GM19452 (cell line): ENCODE measurements at regions not wholly inside any gene's neighbourhood (a gene's known extent, or its start where the extent isn't known, plus 50 kb on each side); places are given as distances from the start of the nearest gene placed in this dataset.
"Not testable (repeated sequence)": the region's sequence is repeated elsewhere in the genome, so short reads cannot be mapped to it uniquely, and the experiment has no call there.

Experiments used
- ATAC-seq: cut with Tn5 transposase; IDR thresholded peaks from one replicate; pipeline ENCODE4 v1.9.1; 2021; ENCODE audit not compliant: unreplicated experiment

DNA sequence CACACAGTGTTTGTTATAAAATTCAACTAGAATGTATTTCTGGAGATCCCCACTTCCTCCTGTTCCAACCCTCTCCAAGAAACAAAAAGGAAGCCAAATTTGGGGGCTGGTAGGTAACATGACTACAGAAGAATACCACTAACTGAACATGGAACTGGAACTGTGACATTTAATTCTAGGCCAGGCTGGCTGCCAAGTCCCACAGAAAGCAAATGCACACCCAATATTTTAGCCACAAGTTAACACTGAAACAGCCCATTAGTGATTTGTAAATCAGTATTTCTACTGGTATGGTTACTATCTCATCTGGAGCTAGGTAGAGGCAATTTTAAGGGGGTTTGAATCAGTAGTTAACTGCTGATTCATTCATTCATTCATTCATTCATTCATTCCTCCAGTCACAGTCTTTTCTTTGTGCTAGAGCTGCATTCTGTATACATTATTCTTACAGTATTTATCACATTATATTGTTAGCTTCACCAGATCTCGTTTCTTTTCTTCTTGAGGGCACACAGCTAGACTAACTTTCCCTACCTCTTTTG lies 131.7 kb upstream of the GDNF start:
- no peak for ATAC-seq

DNA sequence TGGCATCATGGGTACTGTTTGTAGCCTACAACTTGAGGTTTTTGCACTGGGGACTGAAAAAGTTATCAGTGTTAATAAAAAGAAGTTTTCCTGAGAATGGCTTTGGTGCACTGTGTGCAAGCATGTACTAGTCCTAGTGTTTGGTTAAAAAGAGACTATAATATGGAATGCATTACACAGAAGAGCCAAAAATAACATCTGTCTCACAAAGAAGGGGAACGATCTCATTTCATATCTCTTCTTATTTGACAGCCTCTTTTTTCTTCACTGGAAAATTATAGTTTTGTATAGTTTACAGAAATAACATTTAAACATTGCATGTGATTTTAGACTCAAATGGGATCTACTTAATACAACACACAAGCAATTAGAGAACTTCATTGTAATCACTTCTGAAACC lies 127.0 kb upstream of the GDNF start:
- ATAC-seq = no peak

- ATAC-seq = no peak
These were observed 126.5 kb upstream of the GDNF start for GRCh38 chr5:37966291-37966690.

DNA sequence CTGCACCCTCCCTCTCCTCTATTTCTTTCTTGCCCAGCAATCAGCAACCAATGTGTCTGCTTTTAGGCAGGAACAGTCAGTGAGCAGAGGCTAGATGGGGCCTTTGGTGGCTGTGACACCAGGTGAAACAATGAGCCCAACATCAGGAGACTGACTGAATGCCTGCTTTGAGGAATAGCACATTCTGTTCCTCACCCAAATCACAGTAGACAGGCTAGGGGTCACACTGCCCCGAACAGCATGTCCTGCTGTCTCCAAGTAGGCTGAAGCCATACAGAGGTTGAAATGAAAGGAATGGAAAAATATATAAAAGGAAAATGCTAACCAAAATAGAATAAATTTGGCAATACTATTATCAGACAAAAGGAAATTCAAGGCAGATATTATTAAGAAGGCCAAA lies 122.5 kb upstream of the GDNF start:
- ATAC-seq = no peak

- no peak for ATAC-seq
These were observed 117.4 kb upstream of the GDNF start for GRCh38 chr5:37957218-37957617.

DNA sequence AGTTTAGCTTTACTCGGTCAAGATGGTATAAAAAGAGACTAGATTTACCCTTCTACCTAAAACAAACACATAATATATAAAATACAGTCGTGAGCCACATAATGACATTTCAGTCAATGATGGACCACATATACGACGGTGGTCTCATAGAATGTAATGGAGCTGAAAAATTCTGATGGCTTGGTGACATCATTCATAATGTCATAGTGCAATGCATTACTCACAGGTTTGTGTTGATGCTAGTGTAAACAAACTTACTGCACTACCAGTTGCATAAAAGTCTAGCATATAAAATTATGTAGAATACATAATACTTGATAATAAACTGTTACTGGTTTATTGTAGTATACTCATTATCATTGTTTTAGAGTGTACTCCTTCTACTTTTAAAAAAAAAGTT lies 115.9 kb upstream of the GDNF start:
- ATAC-seq = no peak

DNA sequence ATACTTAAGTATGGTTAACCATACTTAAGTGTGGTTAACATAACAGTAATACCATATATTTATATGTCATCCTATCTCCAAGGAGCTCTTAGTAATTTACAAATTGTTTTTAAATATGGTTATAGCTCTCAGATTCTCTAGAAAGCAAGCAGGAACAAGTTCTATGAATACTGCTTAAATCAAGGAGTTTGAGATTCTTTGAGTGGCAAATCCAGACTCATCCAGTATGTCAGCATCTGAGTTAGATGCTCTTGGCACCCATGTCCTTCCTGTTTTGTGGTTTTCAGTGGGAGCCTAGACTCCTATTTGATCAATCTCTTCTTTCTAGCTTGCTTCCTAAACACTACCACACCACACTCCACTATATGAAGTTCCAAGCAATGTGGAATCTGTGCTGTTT lies 114.7 kb upstream of the GDNF start:
- no peak for ATAC-seq

DNA sequence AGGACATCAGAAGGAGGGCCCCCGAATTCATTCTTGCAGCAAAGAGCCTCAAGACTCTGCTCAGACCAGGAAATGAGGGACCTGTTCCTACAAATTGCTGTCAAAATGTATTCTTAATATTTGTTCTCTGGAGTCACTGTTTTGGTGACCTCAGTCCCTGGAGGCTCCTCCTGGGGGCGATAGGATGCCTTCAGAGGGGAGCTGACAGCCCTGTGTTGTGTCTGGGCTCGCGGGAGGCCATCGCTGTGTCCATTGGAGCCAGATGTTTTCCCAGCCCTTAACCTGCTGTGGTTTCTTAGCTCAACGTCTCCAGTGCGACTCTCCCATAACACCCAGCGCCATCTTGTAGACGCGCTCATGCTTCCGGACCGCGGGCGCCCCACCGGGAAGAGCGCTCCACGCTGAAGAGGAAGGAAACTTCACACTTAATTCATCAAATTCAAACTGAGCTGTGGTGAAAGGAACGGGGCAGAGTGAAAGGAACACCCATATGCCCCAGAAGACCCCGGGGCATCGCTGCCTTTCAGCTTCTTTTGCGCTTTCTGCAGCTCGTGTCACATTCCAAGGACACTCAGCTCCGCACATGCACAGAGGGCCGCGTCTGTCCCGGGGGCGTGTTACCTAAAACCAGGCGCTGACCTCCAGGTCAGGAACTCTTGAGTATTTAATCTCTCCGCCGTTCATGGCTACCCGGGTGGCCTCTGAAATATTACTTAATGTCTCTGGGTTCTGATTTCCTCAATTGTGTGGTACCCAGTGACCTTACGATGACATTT lies 112.3 kb upstream of the GDNF start:
- no peak for ATAC-seq

GRCh38 chr5:37950436-37950835 lies 110.6 kb upstream of the GDNF start:
- ATAC-seq = no peak

- ATAC-seq = no peak
These were observed 105.6 kb upstream of the GDNF start for GRCh38 chr5:37945446-37945845.

DNA sequence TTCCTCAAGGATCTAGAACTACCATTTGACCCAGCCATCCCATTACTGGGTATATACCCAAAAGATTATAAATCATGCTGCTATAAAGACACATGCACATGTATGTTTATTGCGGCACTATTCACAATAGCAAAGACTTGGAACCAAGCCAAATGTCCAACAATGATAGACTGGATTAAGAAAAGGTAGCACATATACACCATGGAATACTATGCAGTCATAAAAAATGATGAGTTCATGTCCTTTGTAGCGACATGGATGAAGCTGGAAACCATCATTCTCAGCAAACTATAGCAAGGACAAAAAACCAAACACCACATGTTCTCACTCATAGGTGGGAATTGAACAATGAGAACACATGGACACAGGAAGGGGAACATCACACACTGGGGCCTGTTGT lies 103.3 kb upstream of the GDNF start:
- ATAC-seq = not testable (repeated sequence)

DNA sequence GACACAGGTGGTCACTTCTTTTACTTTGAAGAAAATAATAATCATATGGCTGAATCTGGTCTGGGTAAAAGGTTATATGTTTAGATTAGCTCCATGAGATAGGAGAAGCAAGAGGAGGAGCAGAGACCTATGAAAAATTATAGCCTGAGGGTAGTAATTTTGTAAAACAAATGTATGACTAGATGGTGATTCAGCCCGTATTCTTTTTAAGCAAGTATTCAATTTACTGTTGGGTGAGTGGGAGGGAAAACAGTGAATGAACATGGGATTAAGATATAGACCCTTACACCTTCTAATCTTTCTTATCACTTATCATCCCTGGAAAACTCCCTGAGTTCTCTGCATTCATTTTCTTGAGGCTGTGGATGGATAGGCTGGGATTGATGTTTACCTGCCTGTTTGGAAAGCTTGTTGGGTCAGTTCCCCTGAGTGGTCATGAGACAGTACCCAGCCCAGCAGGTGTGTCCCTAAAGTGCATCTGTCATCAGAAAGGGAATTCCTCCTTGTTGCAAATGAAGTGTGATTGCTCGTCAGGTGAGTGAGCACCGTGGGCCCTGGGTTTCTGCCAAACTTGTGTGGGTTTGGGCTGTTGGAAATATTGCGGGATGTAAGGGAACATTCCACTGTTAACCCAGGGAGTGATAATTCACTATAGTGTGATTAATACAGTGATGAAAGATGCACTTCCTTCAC lies 101.2 kb upstream of the GDNF start:
- ATAC-seq = no peak

GRCh38 chr5:37938861-37939260 lies 99.0 kb upstream of the GDNF start:
- ATAC-seq = no peak

DNA sequence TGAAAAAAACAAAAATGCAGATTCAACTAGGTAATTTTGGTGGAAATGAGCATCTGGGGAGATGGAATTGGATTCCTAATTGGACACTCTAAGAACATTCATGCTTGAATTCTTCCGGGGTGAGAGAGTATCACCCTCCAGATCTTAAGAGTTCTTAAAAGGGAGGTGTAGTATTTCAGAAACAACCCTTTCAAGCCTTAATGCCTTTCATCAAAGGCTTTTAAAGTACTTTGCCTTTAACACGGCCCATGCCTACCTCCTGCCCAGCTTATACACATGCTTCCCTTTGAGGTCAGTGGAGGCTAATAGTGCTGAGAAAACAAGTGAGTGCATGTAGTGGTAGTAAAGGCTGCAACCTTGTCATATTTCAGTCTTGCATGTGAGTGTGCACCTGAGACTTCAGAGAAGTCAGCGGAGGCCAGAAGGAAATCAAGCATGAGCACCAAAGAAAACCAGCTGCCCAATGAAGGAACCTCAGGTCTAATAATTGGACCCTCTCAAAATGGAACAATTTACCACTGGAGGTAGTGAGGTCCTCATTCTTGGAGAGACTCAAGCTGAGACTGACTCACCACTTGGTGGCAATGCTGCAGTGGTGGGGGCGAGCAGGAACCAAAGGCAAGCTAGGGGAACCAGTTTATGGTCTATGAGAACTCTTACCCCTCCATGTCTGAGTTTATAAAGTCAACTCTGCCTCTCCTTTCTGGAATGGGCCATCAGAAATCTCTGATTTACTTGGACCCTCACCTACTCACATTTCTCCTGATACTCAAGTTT lies 98.4 kb upstream of the GDNF start:
- ATAC-seq = no peak

DNA sequence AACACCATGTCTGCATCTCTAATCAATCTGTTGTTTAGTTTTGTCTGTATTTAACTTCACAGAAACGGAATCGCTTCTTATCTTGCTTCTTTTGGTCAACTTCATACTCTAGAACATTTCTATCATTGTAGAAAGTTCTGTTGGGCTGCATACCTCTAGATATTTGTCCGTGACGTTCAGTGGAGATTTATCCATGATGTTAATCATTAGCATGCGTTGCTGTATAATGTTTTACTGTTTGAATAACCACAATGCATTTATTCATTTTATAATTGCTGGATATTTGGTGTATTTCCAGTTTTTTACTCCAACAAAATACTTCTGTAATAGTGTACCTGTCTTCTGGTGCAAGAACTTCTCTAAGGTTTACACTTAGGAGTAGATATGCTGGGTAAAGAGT lies 96.2 kb upstream of the GDNF start:
- ATAC-seq = no peak

DNA sequence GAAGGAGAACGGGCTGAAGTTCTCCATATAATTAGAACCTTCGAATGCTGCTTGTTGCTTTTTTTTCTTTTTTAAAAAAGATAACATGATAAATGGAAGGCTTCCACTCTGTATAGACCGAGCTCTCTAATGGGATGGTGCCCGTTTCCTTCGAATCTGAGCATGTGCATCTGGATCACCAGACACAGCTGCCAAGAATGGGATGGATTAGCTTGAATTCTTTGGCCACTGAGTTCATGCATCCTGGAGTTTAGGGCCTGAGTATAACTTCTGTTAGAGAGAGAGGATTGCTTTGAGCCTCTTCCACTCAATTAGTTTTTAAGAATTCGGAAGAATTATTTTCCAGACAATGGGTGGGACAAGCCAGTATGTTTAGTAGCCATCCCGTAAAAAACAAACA lies 93.7 kb upstream of the GDNF start:
- ATAC-seq = no peak

- ATAC-seq = no peak
These were observed 92.6 kb upstream of the GDNF start for GRCh38 chr5:37932450-37932849.

DNA sequence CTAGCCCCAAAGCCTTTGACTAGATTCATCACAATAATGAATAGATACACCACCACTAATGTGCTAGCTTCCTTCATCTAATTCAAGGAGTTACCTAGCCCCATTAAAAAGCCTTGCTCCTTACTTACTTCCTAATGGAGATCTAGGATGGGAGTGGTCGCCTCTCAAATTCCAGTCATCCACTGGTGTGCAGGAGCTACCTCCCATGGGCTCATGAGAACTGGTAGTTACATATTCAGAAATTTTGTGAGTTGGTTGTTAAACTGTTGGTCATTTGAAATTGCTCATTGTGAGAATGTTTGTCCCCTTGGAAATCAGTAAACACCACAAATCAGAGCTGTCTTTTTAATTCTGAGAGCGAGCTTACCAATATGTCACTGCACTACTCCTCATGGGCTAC lies 91.7 kb upstream of the GDNF start:
- no peak for ATAC-seq

DNA sequence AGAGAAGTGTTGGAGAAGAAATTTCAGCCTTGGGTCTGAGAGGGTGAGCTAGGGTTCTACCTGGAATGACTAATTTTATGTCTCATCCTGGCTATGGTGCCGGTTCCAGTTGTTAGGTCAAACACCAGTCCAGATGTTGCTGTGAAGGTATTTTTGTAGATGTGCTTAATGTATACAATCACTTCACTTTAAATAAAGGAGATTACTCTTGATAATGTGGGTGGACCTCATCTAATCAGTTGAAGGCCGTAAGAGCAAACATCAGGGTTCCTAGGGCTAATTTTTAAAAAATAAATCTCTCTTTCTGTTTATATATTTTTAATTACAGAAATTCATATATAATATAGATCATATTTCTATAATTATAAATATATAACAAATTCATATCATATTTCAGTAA lies 90.5 kb upstream of the GDNF start:
- ATAC-seq = no peak

- ATAC-seq = no peak
These were observed 90.0 kb upstream of the GDNF start for GRCh38 chr5:37929791-37930190.

DNA sequence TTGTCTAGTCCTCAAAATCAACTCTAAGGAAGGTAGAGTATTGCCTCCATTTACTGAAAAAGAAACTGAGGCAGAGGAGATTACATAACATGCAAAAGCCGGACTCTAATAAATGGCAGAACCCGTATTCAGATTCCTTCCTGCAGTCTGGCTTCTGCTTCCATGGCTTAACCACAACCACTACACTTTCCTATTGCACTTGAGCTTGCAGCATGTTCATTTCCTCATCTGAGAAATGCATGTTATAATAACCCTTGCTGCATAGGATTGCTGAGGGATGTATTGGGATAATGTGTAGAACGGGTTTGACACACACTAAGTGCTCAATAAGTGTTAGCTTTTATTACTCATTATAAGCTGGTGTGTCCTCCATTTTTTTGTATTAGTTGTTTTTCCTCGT lies 87.9 kb upstream of the GDNF start:
- ATAC-seq = not testable (repeated sequence)

DNA sequence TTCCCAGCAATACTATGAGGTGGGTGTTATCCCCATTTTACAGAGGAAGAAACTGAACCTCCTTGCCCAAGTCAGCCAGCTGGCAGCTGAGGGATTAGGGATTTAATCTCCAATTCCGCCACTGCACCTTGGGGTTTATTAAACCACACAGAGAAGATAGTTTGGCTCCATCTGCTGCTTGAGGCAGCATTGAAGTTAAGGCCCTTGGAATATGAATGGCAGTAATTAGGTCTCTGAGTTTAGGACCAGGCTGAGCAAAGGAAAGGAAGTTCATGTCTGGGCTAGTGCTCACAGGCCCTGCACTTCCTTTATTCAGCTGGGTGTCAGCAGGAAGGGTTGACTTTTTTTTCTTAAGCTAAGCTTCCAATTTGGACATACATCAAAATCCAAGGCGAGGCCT lies 86.9 kb upstream of the GDNF start:
- no peak for ATAC-seq
